ENCODE measurements at regions not wholly inside any gene's neighbourhood (a gene's known extent, or its start where the extent isn't known, plus 50 kb on each side); places are given as distances from the start of the nearest gene placed in this dataset.

DNA sequence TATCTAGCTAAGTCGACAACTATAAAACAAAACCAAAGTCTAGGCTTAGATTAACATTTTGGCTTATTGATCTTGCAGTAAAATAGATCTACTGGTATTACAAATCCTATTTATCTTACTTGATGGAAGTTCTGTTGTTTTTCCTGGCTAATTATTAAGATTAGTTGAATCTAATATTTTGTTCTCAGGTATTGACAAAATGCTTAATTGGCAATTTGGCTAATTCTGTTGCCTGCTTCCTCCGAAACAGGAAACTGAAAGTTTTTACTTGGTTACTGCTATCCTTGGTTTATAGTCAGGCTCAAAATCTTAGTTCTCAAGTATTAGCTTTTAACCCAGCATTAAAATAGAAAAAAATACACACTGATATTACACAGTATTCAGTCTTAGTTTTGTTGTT lies 820.5 kb downstream of the NR2F1-AS1 start:
- Histone ChIP-seq H3K27ac (no peak overlapping the region), H3K4me3 (no peak overlapping the region)
- TF ChIP-seq, protein P1, sequence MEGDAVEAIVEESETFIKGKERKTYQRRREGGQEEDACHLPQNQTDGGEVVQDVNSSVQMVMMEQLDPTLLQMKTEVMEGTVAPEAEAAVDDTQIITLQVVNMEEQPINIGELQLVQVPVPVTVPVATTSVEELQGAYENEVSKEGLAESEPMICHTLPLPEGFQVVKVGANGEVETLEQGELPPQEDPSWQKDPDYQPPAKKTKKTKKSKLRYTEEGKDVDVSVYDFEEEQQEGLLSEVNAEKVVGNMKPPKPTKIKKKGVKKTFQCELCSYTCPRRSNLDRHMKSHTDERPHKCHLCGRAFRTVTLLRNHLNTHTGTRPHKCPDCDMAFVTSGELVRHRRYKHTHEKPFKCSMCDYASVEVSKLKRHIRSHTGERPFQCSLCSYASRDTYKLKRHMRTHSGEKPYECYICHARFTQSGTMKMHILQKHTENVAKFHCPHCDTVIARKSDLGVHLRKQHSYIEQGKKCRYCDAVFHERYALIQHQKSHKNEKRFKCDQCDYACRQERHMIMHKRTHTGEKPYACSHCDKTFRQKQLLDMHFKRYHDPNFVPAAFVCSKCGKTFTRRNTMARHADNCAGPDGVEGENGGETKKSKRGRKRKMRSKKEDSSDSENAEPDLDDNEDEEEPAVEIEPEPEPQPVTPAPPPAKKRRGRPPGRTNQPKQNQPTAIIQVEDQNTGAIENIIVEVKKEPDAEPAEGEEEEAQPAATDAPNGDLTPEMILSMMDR (IDR thresholded peaks at IDR 0.05) = no peak
- no peak for DNase-seq (ENCODE audit: low spot score)

GRCh38 chr5:92758552-92758951 lies 822.5 kb downstream of the NR2F1-AS1 start:
- no peak for DNase-seq (ENCODE audit: low spot score)
- Histone ChIP-seq H3K27ac (no peak overlapping the region), H3K4me3 (no peak overlapping the region)
- TF ChIP-seq, protein P1 (IDR thresholded peaks at IDR 0.05) = no peak

DNA sequence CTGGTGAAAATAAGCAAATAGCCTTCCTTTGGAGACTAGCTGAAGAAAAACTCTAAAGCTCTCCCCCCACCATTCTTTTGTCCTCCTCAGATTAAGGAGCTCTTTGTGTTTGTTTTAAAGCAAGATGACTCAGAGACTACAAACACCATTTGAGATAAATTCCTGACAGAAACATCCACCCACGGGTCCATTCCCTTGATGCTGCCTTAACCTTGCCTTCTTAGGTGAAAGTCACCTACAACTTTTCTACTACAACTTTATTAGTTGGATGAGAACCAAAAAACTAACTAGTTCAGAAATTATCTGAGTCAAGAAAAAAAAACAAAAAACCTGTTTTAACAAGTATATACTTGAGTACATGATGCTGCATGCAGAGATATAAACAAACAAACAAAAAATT lies 831.1 kb downstream of the NR2F1-AS1 start:
- no peak for DNase-seq (ENCODE audit: low spot score)

GRCh38 chr5:92748072-92748676 lies 832.8 kb downstream of the NR2F1-AS1 start:
- no peak for DNase-seq (ENCODE audit: low spot score)
- TF ChIP-seq, protein P1 (IDR thresholded peaks at IDR 0.05) = no peak
- Histone ChIP-seq H3K4me3 (no peak overlapping the region), H3K27ac (no peak overlapping the region)

More for the DNA sequence above, 831.1 kb downstream of the NR2F1-AS1 start:
- Histone ChIP-seq H3K4me3 (no peak overlapping the region), H3K27ac (no peak overlapping the region)
- TF ChIP-seq, protein P1 (IDR thresholded peaks at IDR 0.05) = no peak

DNA sequence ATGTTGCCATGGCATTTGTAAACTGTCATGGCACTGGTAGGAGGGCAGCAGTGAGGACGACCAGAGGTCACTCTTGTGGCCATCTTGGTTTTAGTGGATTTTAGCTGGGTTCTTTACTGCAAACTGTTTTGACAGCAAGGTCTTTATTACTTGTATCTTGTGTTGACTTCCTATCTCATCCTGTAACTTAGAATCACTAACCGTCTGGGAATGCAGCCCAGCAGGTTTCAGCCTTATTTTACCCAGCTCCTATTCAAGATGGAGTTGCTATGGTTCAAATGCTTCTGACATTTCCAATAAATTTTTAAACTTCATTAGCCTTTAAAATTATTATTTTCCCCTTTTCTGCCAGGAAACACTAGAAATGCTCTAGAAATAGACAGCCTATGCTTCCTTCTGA lies 839.1 kb downstream of the NR2F1-AS1 start:
- TF ChIP-seq, protein P1 (IDR thresholded peaks at IDR 0.05) = no peak
- Histone ChIP-seq H3K4me3 (no peak overlapping the region), H3K27ac (no peak overlapping the region)
- no peak for DNase-seq (ENCODE audit: low spot score)

- Histone ChIP-seq H3K4me3 (no peak overlapping the region), H3K27ac (no peak overlapping the region)
- no peak for DNase-seq (ENCODE audit: low spot score)
- TF ChIP-seq, protein P1 (IDR thresholded peaks at IDR 0.05) = no peak
Observed at GRCh38 chr5:92734211-92734940, 846.6 kb downstream of the NR2F1-AS1 start.

DNA sequence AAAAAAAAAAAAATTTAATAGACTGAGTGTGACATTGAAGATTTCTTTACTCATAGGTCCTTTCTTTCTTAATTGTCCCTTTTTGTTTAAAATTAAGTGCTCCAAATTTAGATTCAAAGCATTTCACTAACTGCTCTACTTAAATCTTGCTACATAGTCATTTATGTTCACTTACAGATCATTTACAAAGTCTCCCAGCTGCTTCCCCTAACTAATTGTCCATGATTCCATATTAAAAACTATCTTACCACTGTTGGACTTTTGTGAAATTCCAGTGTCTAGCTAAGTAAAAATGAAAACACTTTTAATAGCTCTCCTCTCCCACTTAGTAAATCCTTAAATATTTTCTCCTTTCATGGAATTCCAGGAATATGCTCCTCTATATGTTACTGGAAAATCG lies 850.5 kb downstream of the NR2F1-AS1 start:
- no peak for DNase-seq (ENCODE audit: low spot score)
- no peak overlapping the region for H3K4me3 ChIP-seq
- TF ChIP-seq, protein P1 (IDR thresholded peaks at IDR 0.05) = no peak
- no peak overlapping the region for H3K27ac ChIP-seq
